Natural killer cell (primary cell): ENCODE measurements at regions not wholly inside any gene's neighbourhood (a gene's known extent, or its start where the extent isn't known, plus 50 kb on each side); places are given as distances from the start of the nearest gene placed in this dataset.

ENCODE experiments used
- ATAC-seq, 3 donors: fragments of 150-1000 bp in 2 of 3; fragments of 200-7000 bp in 1 of 3; cut with Tn5 transposase; 1 replicate in 1 of 3; 2 replicates in 2 of 3; pipeline ENCODE4 v1.10.0; 2021; ENCODE audit warnings: mild to moderate bottlenecking in 2 of 3, moderate library complexity in 2 of 3
- DNase-seq, 2 donors: peaks; one replicate each; pipeline versions ENCODE4 v3.0.0 to v3.0.0-alpha.2; 2013 to 2021; ENCODE audit warnings: mixed read lengths in 1 of 2
- H3K27ac ChIP-seq: one replicate; pipeline ENCODE4 v1.5.1; 2013; ENCODE audit warnings: mild to moderate bottlenecking, low read length
- H3K27me3 ChIP-seq: one replicate; pipeline ENCODE4 v1.6.1; 2013; ENCODE audit warnings: low read length; ENCODE audit not compliant: control insufficient read depth, insufficient read depth
- H3K36me3 ChIP-seq: one replicate; pipeline ENCODE4 v1.6.1; 2013; ENCODE audit warnings: low read length; ENCODE audit not compliant: control insufficient read depth, insufficient read depth
- H3K4me1 ChIP-seq: one replicate; pipeline ENCODE4 v1.6.1; 2013; ENCODE audit warnings: low read length; ENCODE audit not compliant: control insufficient read depth, insufficient read depth
- H3K4me3 ChIP-seq: one replicate; pipeline ENCODE4 v1.5.1; 2013; ENCODE audit warnings: low read length
- H3K9me3 ChIP-seq: one replicate; pipeline ENCODE4 v1.6.1; 2013; ENCODE audit warnings: low read length; ENCODE audit not compliant: control insufficient read depth, insufficient read depth
- H3K27ac Mint-ChIP-seq, 2 donors: one replicate each; pipeline ENCODE4 v1.8.0; 2022; ENCODE audit warnings: mild to moderate bottlenecking in 2 of 2, mixed read lengths in 2 of 2, moderate library complexity in 1 of 2
- H3K27me3 Mint-ChIP-seq, 2 donors: one replicate each; pipeline ENCODE4 v1.8.0; 2022; ENCODE audit warnings: low read depth in 2 of 2, mixed read lengths in 2 of 2
- H3K36me3 Mint-ChIP-seq: one replicate; pipeline ENCODE4 v1.8.0; 2022; ENCODE audit warnings: mixed read lengths
- H3K4me1 Mint-ChIP-seq, 2 donors: one replicate each; pipeline ENCODE4 v1.8.0; 2022; ENCODE audit warnings: mixed read lengths in 2 of 2
- H3K4me3 Mint-ChIP-seq: one replicate; pipeline ENCODE4 v1.8.0; 2022; ENCODE audit warnings: mild to moderate bottlenecking, moderate library complexity, mixed read lengths
- H3K9me3 Mint-ChIP-seq, 2 donors: one replicate each; pipeline ENCODE4 v1.8.0; 2022; ENCODE audit warnings: mixed read lengths in 2 of 2
- CTCF ChIP-seq: fragments of 200-600 bp; IDR thresholded peaks from one replicate; pipeline ENCODE4 v1.8.0; 2022; ENCODE audit warnings: antibody characterized with exemption
- WGBS: methylation state at CpG from one replicate; pipeline ENCODE4 v1.1.7; 2013; ENCODE audit warnings: missing lambda C conversion rate; ENCODE audit not compliant: insufficient coverage; 5-methylcytosine and 5-hydroxymethylcytosine counted together
- intact Hi-C: fragments of 100-400 bp; cut with micrococcal nuclease; formaldehyde crosslinking; loops from one replicate; pipeline ENCODE4 v1.14.2; 2022

GRCh38 chr5:40154194-40154593, 525.5 kb upstream of the PTGER4 start:
- Histone ChIP-seq H3K4me3 (no peak overlapping the region), H3K27ac (no peak overlapping the region), H3K36me3 (no peaks in the 10 kb centered on the region), H3K27me3 (no peaks in the 10 kb centered on the region), H3K4me1 (no peaks in the 10 kb centered on the region), H3K9me3 (no peaks in the 10 kb centered on the region)
- Mint-ChIP-seq H3K36me3 (no peaks in the 10 kb centered on the region), H3K27ac (no peak overlapping the region), H3K4me3 (no peak overlapping the region), H3K9me3 (no peaks in the 10 kb centered on the region), H3K27me3 (peaks cover 5 to 10% of the 10 kb centered on the region in 2 donors), H3K4me1 (peaks cover 0 to 6% of the 10 kb centered on the region in 2 donors)
- no peak for DNase-seq
- ATAC-seq: no peak
- WGBS: 100% methylated on average over 1 of the region's 1 CpG
- TF ChIP-seq CTCF: no peak
- intact Hi-C loops: no loop called here

GRCh38 chr5:40150896-40151295, 528.8 kb upstream of the PTGER4 start:
- H3K27ac ChIP-seq: no peak overlapping the region
- H3K36me3 Mint-ChIP-seq: no peaks in the 10 kb centered on the region
- H3K27ac Mint-ChIP-seq: no peak overlapping the region
- TF ChIP-seq CTCF: no peak
- WGBS: 41% methylated on average over 1 of the region's 1 CpG
- ATAC-seq (no peak), DNase-seq (no peak)
- H3K9me3 ChIP-seq: no peaks in the 10 kb centered on the region
- intact Hi-C loops: no loop called here
- no peaks in the 10 kb centered on the region for H3K9me3 Mint-ChIP-seq
- no peaks in the 10 kb centered on the region for H3K36me3 ChIP-seq
- H3K4me3 ChIP-seq: no peak overlapping the region
- no peaks in the 10 kb centered on the region for H3K27me3 ChIP-seq
- H3K4me3 Mint-ChIP-seq: no peak overlapping the region
- peaks cover 2 to 19% of the 10 kb centered on the region in 2 donors for H3K27me3 Mint-ChIP-seq
- H3K4me1 ChIP-seq: no peaks in the 10 kb centered on the region
- peaks cover 0 to 6% of the 10 kb centered on the region in 2 donors for H3K4me1 Mint-ChIP-seq

GRCh38 chr5:40141896-40142295, 537.8 kb upstream of the PTGER4 start:
- no peaks in the 10 kb centered on the region for H3K9me3 ChIP-seq
- H3K36me3 ChIP-seq: no peaks in the 10 kb centered on the region
- no peak for TF ChIP-seq CTCF
- H3K27ac Mint-ChIP-seq: no peak overlapping the region
- no peaks in the 10 kb centered on the region for H3K27me3 ChIP-seq
- no peaks in the 10 kb centered on the region for H3K4me1 ChIP-seq
- no peaks in the 10 kb centered on the region for H3K36me3 Mint-ChIP-seq
- no peak overlapping the region for H3K4me3 Mint-ChIP-seq
- H3K4me1 Mint-ChIP-seq: no peaks in the 10 kb centered on the region
- ATAC-seq (no peak), DNase-seq (no peak)
- H3K27ac ChIP-seq: no peak overlapping the region
- peaks cover 7 to 29% of the 10 kb centered on the region in 2 donors for H3K27me3 Mint-ChIP-seq
- intact Hi-C loops: no loop called here
- H3K4me3 ChIP-seq: no peak overlapping the region
- H3K9me3 Mint-ChIP-seq: no peaks in the 10 kb centered on the region

- no peak overlapping the region for H3K27ac ChIP-seq
- Mint-ChIP-seq H3K4me3 (no peak overlapping the region), H3K27me3 (peaks cover 7 to 24% of the 10 kb centered on the region in 2 donors), H3K4me1 (no peaks in the 10 kb centered on the region), H3K9me3 (no peaks in the 10 kb centered on the region), H3K36me3 (no peaks in the 10 kb centered on the region), H3K27ac (no peak overlapping the region)
- DNase-seq: no peak
- no peak for TF ChIP-seq CTCF
- H3K27me3 ChIP-seq: no peaks in the 10 kb centered on the region
- no peak overlapping the region for H3K4me3 ChIP-seq
- no peaks in the 10 kb centered on the region for H3K36me3 ChIP-seq
- 81% methylated on average over 3 of the region's 3 CpGs for WGBS
- H3K9me3 ChIP-seq: no peaks in the 10 kb centered on the region
- intact Hi-C loops: no loop called here
- no peak for ATAC-seq
- no peaks in the 10 kb centered on the region for H3K4me1 ChIP-seq
Observed at GRCh38 chr5:40141418-40141817, 538.3 kb upstream of the PTGER4 start.
